SK-N-SH (cell line): ENCODE measurements at regions not wholly inside any gene's neighbourhood (a gene's known extent, or its start where the extent isn't known, plus 50 kb on each side); places are given as distances from the start of the nearest gene placed in this dataset.

Source experiments
- CTCF ChIA-PET: fragments of 300-600, 350-600 bp; formaldehyde crosslinking; extraction: SDS; loops from one replicate; lab custom pipeline; 2021; lab: Yijun Ruan, JAX
- POLR2A ChIA-PET: fragments of 350-600 bp; sonication (Branson Sonifier 250); formaldehyde crosslinking; extraction: SDS; loops from one replicate; lab custom pipeline; 2020; ENCODE audit warnings: antibody characterized with exemption, inconsistent platforms; lab: Yijun Ruan, JAX
- DNase-seq: peaks from one replicate; pipeline ENCODE4 v3.0.0; 2012
- H2AFZ ChIP-seq: fragments of 200-600 bp; sonication (generic); 2 replicates; pipeline ENCODE4 v1.8.1; 2016; ENCODE audit warnings: antibody characterized with exemption, mild to moderate bottlenecking, low read depth
- H3F3A ChIP-seq: fragments of 200-600 bp; sonication (generic); replicated peaks from 2 replicates; pipeline ENCODE3; 2016; ENCODE audit warnings: antibody characterized with exemption, mild to moderate bottlenecking; ENCODE audit not compliant: insufficient read depth
- H3K27ac ChIP-seq, 2 experiments: fragments of 200-500 bp in 1 of 2; fragments of 200-600 bp in 1 of 2; sonication (Bioruptor generic) in 1 of 2; sonication (generic), shearing (Covaris generic) in 1 of 2; 2 replicates each; pipeline versions ENCODE4 v1.5.1 to v1.6.1; 2014 to 2016; ENCODE audit warnings: low read depth in 2 of 2, inconsistent platforms in 1 of 2, low read length in 1 of 2, mild to moderate bottlenecking in 1 of 2, mixed read lengths in 1 of 2
- H3K27me3 ChIP-seq: fragments of 200-600 bp; sonication (generic), shearing (Covaris generic); 2 replicates; pipeline ENCODE4 v1.6.1; 2016; ENCODE audit warnings: mixed run types; ENCODE audit not compliant: insufficient read depth
- H3K36me3 ChIP-seq, 2 experiments: fragments of 200-500 bp in 1 of 2; fragments of 200-600 bp in 1 of 2; sonication (Bioruptor generic) in 1 of 2; sonication (generic) in 1 of 2; replicated peaks in 1 of 2; 2 replicates each; pipeline versions ENCODE3 to v1.5.1; 2014 to 2016; ENCODE audit warnings: low read length in 1 of 2, mild to moderate bottlenecking in 1 of 2; ENCODE audit not compliant: insufficient read depth in 2 of 2, control insufficient read depth in 1 of 2
- H3K4me1 ChIP-seq, 2 experiments: fragments of 200-500 bp in 1 of 2; fragments of 200-600 bp in 1 of 2; sonication (Bioruptor generic) in 1 of 2; sonication (generic), shearing (Covaris generic) in 1 of 2; 2 replicates each; pipeline versions ENCODE4 v1.5.1 to v1.6.1; 2014 to 2016; ENCODE audit warnings: low read depth in 1 of 2, low read length in 1 of 2, mixed run types in 1 of 2; ENCODE audit not compliant: insufficient read depth in 2 of 2, control insufficient read depth in 1 of 2
- H3K4me2 ChIP-seq: fragments of 200-600 bp; sonication (generic), shearing (Covaris generic); 2 replicates; pipeline ENCODE4 v1.6.1; 2017; ENCODE audit warnings: mixed run types
- H3K4me3 ChIP-seq, 2 experiments: fragments of 200-500 bp in 1 of 2; fragments of 200-600 bp in 1 of 2; sonication (Bioruptor generic) in 1 of 2; sonication (generic), shearing (Covaris generic) in 1 of 2; 2 replicates each; pipeline versions ENCODE4 v1.5.1 to v1.8.1; 2014 to 2016; ENCODE audit warnings: low read depth in 2 of 2, inconsistent platforms in 1 of 2, low read length in 1 of 2, mild to moderate bottlenecking in 1 of 2, mixed read lengths in 1 of 2, moderate library complexity in 1 of 2
- H3K79me2 ChIP-seq: fragments of 200-600 bp; sonication (generic); 2 replicates; pipeline ENCODE4 v1.8.1; 2017; ENCODE audit warnings: mild to moderate bottlenecking; ENCODE audit not compliant: insufficient read depth
- H3K9ac ChIP-seq: fragments of 200-600 bp; sonication (generic); 2 replicates; pipeline ENCODE4 v1.6.1; 2017; ENCODE audit warnings: mixed run types
- H3K9me2 ChIP-seq: fragments of 200-600 bp; sonication (generic); 2 replicates; pipeline ENCODE4 v1.6.1; 2017; ENCODE audit warnings: mixed run types
- H3K9me3 ChIP-seq: fragments of 200-600 bp; sonication (generic); 2 replicates; pipeline ENCODE4 v1.6.1; 2017; ENCODE audit warnings: mixed run types, mild to moderate bottlenecking, moderate library complexity
- H4K20me1 ChIP-seq: fragments of 200-600 bp; sonication (generic); 2 replicates; pipeline ENCODE4 v1.6.1; 2017; ENCODE audit warnings: mild to moderate bottlenecking, mixed run types; ENCODE audit not compliant: insufficient read depth
- ELF1 ChIP-seq: IDR thresholded peaks from 2 replicates; pipeline ENCODE4 v1.4.0; 2012
- EZH2phosphoT487 ChIP-seq: fragments of 200-600 bp; sonication (generic); IDR thresholded peaks from 2 replicates; pipeline ENCODE4 v1.6.1; 2017; ENCODE audit warnings: low read depth, mixed run types, mild to moderate bottlenecking, antibody characterized with exemption, moderate library complexity, borderline replicate concordance
- FOSL2 ChIP-seq: IDR thresholded peaks from 2 replicates; pipeline ENCODE4 v1.4.0; 2012; ENCODE audit warnings: low read depth, mild to moderate bottlenecking, moderate library complexity, borderline replicate concordance
- FOXJ3 ChIP-seq: sonication (generic); formaldehyde crosslinking; IDR thresholded peaks from 2 replicates; pipeline ENCODE4 v1.5.1; 2020; ENCODE audit warnings: mild to moderate bottlenecking, missing genetic modification reagents
- FOXM1 ChIP-seq: IDR thresholded peaks from 2 replicates; pipeline ENCODE4 v1.4.0; 2012; ENCODE audit warnings: low read depth, mild to moderate bottlenecking
- GABPA ChIP-seq: IDR thresholded peaks from 2 replicates; pipeline ENCODE4 v1.4.0; 2012; ENCODE audit warnings: low read depth, mild to moderate bottlenecking
- MXI1 ChIP-seq: IDR thresholded peaks from 2 replicates; pipeline ENCODE4 v1.6.1; 2012; ENCODE audit warnings: mild to moderate bottlenecking, low read depth, low read length, improper control_type of control experiment
- NRF1 ChIP-seq: IDR thresholded peaks from 2 replicates; pipeline ENCODE4 v1.6.1; 2012; ENCODE audit warnings: low read depth, mild to moderate bottlenecking, low read length
- PBX3 ChIP-seq: IDR thresholded peaks from 2 replicates; pipeline ENCODE4; 2012
- RFX5 ChIP-seq: IDR thresholded peaks from 2 replicates; pipeline ENCODE4 v1.6.1; 2012; ENCODE audit warnings: mild to moderate bottlenecking, improper control_type of control experiment, low read length
- SIN3A ChIP-seq: IDR thresholded peaks from 2 replicates; pipeline ENCODE4 v1.6.1; 2012; ENCODE audit warnings: low read depth, mild to moderate bottlenecking, low read length, moderate library complexity, borderline replicate concordance
- TCF12 ChIP-seq: IDR thresholded peaks from 2 replicates; pipeline ENCODE4 v1.4.0; 2012
- USF2 ChIP-seq: fragments of 150-350 bp; IDR thresholded peaks from 2 replicates; pipeline ENCODE4 v1.6.1; 2017; ENCODE audit warnings: antibody characterized with exemption, low read length, low read depth, borderline replicate concordance
- ZBTB33 ChIP-seq: IDR thresholded peaks from 2 replicates; pipeline ENCODE4 v1.4.0; 2012; ENCODE audit warnings: low read depth, borderline replicate concordance
- WGBS: methylation state at CpG from one replicate; pipeline ENCODE4 v1.1.6; 2017; ENCODE audit warnings: low lambda C conversion rate; 5-methylcytosine and 5-hydroxymethylcytosine counted together

GRCh38 chr21:31550070-31550469 lies 109.4 kb upstream of the SOD1 start:
- no peaks in the 10 kb centered on the region for H3K79me2 ChIP-seq
- no peak overlapping the region for H2AFZ ChIP-seq
- WGBS: 69% methylated on average over 7 of the region's 7 CpGs
- no peaks in the 10 kb centered on the region for H3K9me2 ChIP-seq
- peaks cover 0 to 1% of the 10 kb centered on the region in 2 experiments; a peak in 1 of 4 replicates for H3K4me1 ChIP-seq
- ChIA-PET CTCF (interaction anchor here (2.3 kb wide), 1 partner anchor 12 kb away, joined by 7 read pairs; no protein-coding TSS in a partner anchor), POLR2A (no interaction called here)
- no peak overlapping the region for H3K27ac ChIP-seq
- no peaks in the 10 kb centered on the region for H4K20me1 ChIP-seq
- no peak overlapping the region for H3K4me2 ChIP-seq
- TF ChIP-seq USF2 (no peak), SIN3A (no peak), ELF1 (no peak), GABPA (no peak), PBX3 (no peak), FOXM1 (no peak), RFX5 (no peak), TCF12 (no peak), MXI1 (no peak)
- H3K4me3 ChIP-seq: no peak overlapping the region
- no peaks in the 10 kb centered on the region for H3K9me3 ChIP-seq
- no peak overlapping the region for H3K9ac ChIP-seq
- H3K27me3 ChIP-seq: no peaks in the 10 kb centered on the region
- H3F3A ChIP-seq: no peaks in the 10 kb centered on the region
- no peaks in the 10 kb centered on the region for H3K36me3 ChIP-seq
- no peak for DNase-seq

- no peaks in the 10 kb centered on the region for H3K27me3 ChIP-seq
- H3K79me2 ChIP-seq: no peaks in the 10 kb centered on the region
- ChIA-PET POLR2A (no interaction called here), CTCF (interaction anchor here (0.6 to 2.7 kb wide), 3 partner anchors 8 to 429 kb away, joined by 3 to 9 read pairs (median 7); no protein-coding TSS in a partner anchor)
- no peak overlapping the region for H3K4me3 ChIP-seq
- H3K4me2 ChIP-seq: no peak overlapping the region
- H3K9me2 ChIP-seq: no peaks in the 10 kb centered on the region
- H3F3A ChIP-seq: no peaks in the 10 kb centered on the region
- no peak for TF ChIP-seq EZH2phosphoT487
- no peak for TF ChIP-seq GABPA
- TF ChIP-seq ZBTB33: no peak
- TF ChIP-seq FOXJ3 (CRISPR knock-in tag): no peak
- no peak for TF ChIP-seq FOXM1
- TF ChIP-seq NRF1: no peak
- no peak for TF ChIP-seq FOSL2
- TF ChIP-seq SIN3A: no peak
- no peak for TF ChIP-seq MXI1
- DNase-seq: no peak
- peaks cover 0 to 2% of the 10 kb centered on the region in 2 experiments; a peak in 1 of 4 replicates for H3K4me1 ChIP-seq
- H3K9me3 ChIP-seq: no peaks in the 10 kb centered on the region
- H3K9ac ChIP-seq: no peak overlapping the region
- H2AFZ ChIP-seq: no peak overlapping the region
- no peaks in the 10 kb centered on the region for H4K20me1 ChIP-seq
- H3K36me3 ChIP-seq: no peaks in the 10 kb centered on the region
- H3K27ac ChIP-seq: no peak overlapping the region
- WGBS: 88% methylated on average over 3 of the region's 3 CpGs
Measured at GRCh38 chr21:31548688-31549087, 110.8 kb upstream of the SOD1 start.
